NT2/D1 (cell line): ENCODE measurements at regions not wholly inside any gene's neighbourhood (a gene's known extent, or its start where the extent isn't known, plus 50 kb on each side); places are given as distances from the start of the nearest gene placed in this dataset.

ENCODE experiments used
- YY1 ChIP-seq: IDR thresholded peaks from 2 replicates; pipeline ENCODE4 v1.6.1; 2011; ENCODE audit not compliant: insufficient read length, insufficient read depth
- ZNF274 ChIP-seq: IDR thresholded peaks from 2 replicates; pipeline ENCODE4 v1.6.1; 2011; ENCODE audit warnings: mild to moderate bottlenecking, low read depth, low read length

DNA sequence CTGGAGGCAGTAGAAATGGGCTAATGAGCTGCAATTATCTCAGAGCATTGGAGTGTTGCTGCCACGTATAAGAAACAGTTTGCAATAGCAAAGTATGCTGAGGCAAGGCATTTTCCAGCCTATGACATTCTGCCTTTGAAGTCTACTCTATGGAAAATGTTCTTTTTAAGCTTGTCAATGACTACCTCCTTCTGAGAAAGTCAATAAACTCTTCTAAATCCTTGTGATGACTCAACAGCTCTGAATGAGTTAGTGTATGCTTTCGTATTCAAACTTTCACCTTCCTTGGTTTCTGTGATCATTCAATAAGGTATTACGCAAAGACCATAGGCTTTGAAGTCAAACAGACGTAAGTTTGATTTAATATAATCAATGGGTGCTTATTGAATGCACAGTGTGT is 111.2 kb downstream of the CAPZA3 start:
- TF ChIP-seq ZNF274 = no peak
- TF ChIP-seq YY1 = no peak
